ENCODE measurements at regions not wholly inside any gene's neighbourhood (a gene's known extent, or its start where the extent isn't known, plus 50 kb on each side); places are given as distances from the start of the nearest gene placed in this dataset.
"Not testable (repeated sequence)": the region's sequence is repeated elsewhere in the genome, so short reads cannot be mapped to it uniquely, and the experiment has no call there.

DNA sequence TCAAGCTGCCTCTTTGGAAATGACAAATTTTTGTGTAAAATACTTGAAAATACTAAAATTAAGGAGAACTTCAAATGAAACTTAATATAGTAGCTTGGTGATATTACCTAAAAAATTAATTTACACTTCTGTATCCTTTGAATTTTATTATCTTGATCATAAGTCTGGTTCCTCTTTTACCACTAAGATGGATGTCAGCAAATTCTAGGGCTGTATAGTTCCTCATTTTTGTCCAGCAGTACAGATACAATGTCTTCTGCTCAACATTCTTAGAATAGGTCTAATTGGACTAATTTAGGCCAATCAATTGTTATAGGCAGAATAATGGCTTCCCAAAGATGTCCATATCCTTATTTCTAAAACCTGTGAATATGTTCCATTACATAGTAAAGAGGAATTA lies 1298.0 kb upstream of the RAG2 start:
- H3K4me3 ChIP-seq = no peak overlapping the region
- no peak overlapping the region for H3K27ac ChIP-seq
- TF ChIP-seq, protein P1, sequence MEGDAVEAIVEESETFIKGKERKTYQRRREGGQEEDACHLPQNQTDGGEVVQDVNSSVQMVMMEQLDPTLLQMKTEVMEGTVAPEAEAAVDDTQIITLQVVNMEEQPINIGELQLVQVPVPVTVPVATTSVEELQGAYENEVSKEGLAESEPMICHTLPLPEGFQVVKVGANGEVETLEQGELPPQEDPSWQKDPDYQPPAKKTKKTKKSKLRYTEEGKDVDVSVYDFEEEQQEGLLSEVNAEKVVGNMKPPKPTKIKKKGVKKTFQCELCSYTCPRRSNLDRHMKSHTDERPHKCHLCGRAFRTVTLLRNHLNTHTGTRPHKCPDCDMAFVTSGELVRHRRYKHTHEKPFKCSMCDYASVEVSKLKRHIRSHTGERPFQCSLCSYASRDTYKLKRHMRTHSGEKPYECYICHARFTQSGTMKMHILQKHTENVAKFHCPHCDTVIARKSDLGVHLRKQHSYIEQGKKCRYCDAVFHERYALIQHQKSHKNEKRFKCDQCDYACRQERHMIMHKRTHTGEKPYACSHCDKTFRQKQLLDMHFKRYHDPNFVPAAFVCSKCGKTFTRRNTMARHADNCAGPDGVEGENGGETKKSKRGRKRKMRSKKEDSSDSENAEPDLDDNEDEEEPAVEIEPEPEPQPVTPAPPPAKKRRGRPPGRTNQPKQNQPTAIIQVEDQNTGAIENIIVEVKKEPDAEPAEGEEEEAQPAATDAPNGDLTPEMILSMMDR (IDR thresholded peaks at IDR 0.05) = no peak
- DNase-seq (ENCODE audit: low spot score) = no peak

DNA sequence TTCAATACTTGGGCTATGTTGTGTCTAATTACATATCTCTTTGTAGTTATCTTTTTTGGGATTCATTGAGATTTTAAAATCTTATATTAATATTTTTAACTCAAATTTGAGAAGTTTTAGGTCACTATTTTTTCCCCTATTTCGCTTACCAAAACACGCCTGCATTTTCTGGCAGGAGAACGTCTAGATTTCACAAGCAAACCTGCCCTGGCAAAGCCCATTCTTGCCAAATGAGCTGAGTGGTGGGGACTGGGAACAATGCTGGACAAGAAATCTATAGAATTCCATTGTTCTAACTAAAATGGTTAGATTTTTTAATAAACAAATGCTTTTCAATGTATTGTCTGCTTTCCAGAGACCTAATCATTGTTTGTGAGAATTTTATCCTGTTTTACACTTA lies 1283.7 kb upstream of the RAG2 start:
- no peak overlapping the region for H3K4me3 ChIP-seq
- H3K27ac ChIP-seq = no peak overlapping the region
- DNase-seq (ENCODE audit: low spot score) = no peak
- TF ChIP-seq, protein P1 (IDR thresholded peaks at IDR 0.05) = no peak

DNA sequence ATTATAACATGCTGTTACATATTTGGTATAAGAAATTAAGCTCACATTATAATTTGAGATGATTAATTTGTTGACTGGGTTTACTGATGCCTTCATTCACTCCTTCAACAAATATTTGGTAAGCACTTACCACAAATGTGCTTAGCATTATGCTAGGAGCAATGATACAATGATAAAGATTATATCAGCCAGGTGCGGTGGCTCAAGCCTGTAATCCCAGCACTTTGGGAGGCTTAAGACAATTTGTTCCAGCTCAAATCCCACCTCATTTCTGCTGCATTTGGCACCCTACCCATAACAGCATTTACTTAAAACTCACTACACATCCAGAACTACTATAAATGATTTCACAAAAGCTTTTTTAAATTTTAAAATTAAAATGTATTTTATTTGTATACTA lies 1263.6 kb upstream of the RAG2 start:
- Histone ChIP-seq H3K4me3 (no peak overlapping the region), H3K27ac (no peak overlapping the region)
- TF ChIP-seq, protein P1 (IDR thresholded peaks at IDR 0.05) = no peak
- DNase-seq (ENCODE audit: low spot score) = no peak

DNA sequence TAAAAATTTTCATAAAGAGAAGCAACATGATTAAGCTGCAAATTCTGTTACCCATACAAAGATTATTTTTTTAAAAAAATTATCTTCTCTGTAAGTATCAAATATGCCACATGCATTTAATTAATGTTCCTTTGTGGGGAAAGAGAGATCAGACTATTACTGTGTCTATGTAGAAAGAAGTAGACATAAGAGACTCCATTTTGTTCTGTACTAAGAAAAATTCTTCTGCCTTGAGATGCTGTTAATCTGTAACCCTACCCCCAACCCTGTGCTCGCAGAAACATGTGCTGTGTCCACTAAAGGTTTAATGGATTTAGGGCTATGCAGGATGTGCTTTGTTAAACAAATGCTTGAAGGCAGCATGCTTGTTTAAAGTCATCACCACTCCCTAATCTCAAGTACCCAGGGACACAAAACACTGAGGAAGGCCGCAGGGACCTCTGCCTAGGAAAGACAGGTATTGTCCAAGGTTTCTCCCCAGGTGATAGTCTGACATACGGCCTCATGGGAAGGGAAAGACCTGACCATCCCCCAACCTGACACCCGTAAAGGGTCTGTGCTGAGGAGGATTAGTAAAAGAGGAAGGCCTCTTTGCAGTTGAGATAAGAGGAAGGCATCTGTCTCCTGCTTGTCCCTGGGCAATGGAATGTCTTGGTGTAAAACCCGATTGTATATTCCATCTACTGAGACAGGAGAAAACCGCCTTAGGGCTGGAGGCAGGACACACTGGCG lies 1260.9 kb upstream of the RAG2 start:
- not testable (repeated sequence) for H3K27ac ChIP-seq; DNase-seq (ENCODE audit: low spot score); H3K4me3 ChIP-seq

DNA sequence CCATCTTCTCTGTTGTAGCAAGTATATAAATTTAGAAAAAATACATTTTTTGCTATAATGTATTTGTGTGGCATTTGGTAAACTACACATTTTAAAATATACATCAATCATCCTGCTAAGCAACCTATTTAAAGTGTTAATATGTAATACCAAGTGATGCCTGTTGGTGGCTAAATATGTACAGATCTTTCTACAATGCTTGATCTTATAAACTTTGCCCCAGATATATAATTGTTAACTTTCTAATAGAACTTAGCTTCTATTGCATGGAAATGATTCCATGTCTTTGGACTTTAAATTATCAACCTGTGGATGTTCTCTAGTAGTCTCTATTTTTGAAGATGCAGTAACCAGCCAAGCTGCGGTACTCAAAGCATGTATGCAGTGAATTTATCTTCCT lies 1260.4 kb upstream of the RAG2 start:
- H3K27ac ChIP-seq = no peak overlapping the region
- DNase-seq (ENCODE audit: low spot score) = no peak
- no peak overlapping the region for H3K4me3 ChIP-seq
- TF ChIP-seq, protein P1 (IDR thresholded peaks at IDR 0.05) = no peak

DNA sequence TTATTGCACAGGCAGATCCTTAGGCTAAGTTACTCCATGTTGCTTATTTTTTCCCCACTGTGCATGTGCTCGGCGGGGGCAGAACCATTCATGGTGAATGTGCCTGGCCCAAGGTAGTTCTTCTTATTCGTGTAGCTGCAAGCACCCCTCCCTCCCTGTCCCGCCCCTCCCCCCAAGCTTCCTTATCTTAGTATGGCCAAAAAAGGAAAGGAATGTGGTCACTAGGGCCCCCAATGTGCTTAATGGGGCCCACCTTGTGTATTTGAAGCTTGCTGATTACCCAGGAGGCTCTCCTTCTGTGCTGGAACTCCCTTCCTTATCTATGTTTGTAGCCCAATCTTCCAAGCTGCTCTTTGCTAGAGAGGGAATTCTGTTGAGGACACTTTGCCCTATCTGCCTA lies 1259.7 kb upstream of the RAG2 start:
- TF ChIP-seq, protein P1 (IDR thresholded peaks at IDR 0.05) = no peak
- Histone ChIP-seq H3K27ac (no peak overlapping the region), H3K4me3 (no peak overlapping the region)
- DNase-seq (ENCODE audit: low spot score) = no peak

DNA sequence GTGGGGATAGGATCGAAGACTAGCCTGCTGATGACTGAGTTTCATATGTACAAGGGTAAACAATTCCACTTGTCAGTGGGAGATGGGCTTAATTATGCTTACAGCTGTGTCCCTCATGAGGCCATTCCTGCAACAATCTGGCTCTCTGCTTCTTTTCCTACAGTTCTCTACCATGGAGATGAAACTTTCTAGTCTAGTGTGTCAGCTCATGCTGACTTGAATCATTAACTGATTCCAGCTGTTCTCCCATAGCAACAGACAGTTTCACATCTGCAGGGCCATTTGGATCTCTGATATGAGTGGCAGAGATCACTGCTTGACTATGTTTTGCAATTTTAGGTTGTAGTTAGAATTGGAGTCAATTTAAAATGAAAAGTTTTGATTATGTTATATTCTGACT lies 1251.7 kb upstream of the RAG2 start:
- Histone ChIP-seq H3K4me3 (no peak overlapping the region), H3K27ac (no peak overlapping the region)
- TF ChIP-seq, protein P1 (IDR thresholded peaks at IDR 0.05) = no peak
- no peak for DNase-seq (ENCODE audit: low spot score)

Data from coronary artery (tissue), 2 donors.